Retinal pigment epithelial cell (primary cell): ENCODE measurements at regions not wholly inside any gene's neighbourhood (a gene's known extent, or its start where the extent isn't known, plus 50 kb on each side); places are given as distances from the start of the nearest gene placed in this dataset.

ENCODE experiments used
- DNase-seq: peaks from one replicate; pipeline ENCODE4 v3.0.0-alpha.2; 2010; ENCODE audit warnings: low read depth
- H3K4me3 ChIP-seq: 2 replicates; pipeline ENCODE4 v1.5.1; 2011; ENCODE audit warnings: mild to moderate bottlenecking, low read length, control low read depth, moderate library complexity
- CTCF ChIP-seq: conservative IDR thresholded peaks from 2 replicates; pipeline ENCODE4 v1.5.1; 2011; ENCODE audit warnings: low read depth, low read length, control low read depth, inconsistent platforms

- H3K4me3 ChIP-seq: no peak overlapping the region
- DNase-seq: peak; percentile 98
- TF ChIP-seq CTCF: no peak
These were observed 485.1 kb downstream of the SEMA3D start for GRCh38 chr7:84701524-84702306.

GRCh38 chr7:84700563-84701370 is 486.1 kb downstream of the SEMA3D start:
- TF ChIP-seq CTCF: no peak
- H3K4me3 ChIP-seq: no peak overlapping the region
- DNase-seq: no peak

- peak; percentile 55 for DNase-seq
- no peak for TF ChIP-seq CTCF
- no peak overlapping the region for H3K4me3 ChIP-seq
These were observed 489.4 kb downstream of the SEMA3D start for GRCh38 chr7:84697506-84697905.

GRCh38 chr7:84693483-84693882 is 493.4 kb downstream of the SEMA3D start:
- DNase-seq: no peak
- TF ChIP-seq CTCF: no peak
- no peak overlapping the region for H3K4me3 ChIP-seq

GRCh38 chr7:84688671-84689070 is 494.1 kb upstream of the SEMA3A start:
- no peak overlapping the region for H3K4me3 ChIP-seq
- TF ChIP-seq CTCF: no peak
- DNase-seq: no peak

GRCh38 chr7:84686373-84686772 is 491.8 kb upstream of the SEMA3A start:
- H3K4me3 ChIP-seq: no peak overlapping the region
- no peak for DNase-seq
- no peak for TF ChIP-seq CTCF
